ENCODE measurements at regions not wholly inside any gene's neighbourhood (a gene's known extent, or its start where the extent isn't known, plus 50 kb on each side); places are given as distances from the start of the nearest gene placed in this dataset.

- no peak for TF ChIP-seq CTCF (IDR thresholded peaks at IDR 0.05)
- no peak for TF ChIP-seq POLR2A (IDR thresholded peaks at IDR 0.05)
Observed at GRCh38 chr7:55730197-55730596, 132.4 kb downstream of the SEPTIN14 start.

All from esophagus squamous epithelium (tissue), 4 donors.